ENCODE measurements at regions not wholly inside any gene's neighbourhood (a gene's known extent, or its start where the extent isn't known, plus 50 kb on each side); places are given as distances from the start of the nearest gene placed in this dataset.

GRCh38 chr13:90984756-90985155, 362.7 kb upstream of the MIR17HG start:
- no peak overlapping the region for H4K12ac ChIP-seq (ENCODE audit: low read depth, low read length)
- no peak overlapping the region for H2AFZ ChIP-seq (ENCODE audit: insufficient read depth, low read length, poor library complexity)
- H2BK12ac ChIP-seq (ENCODE audit: low read length) = no peak overlapping the region
- no peak overlapping the region for H4K91ac ChIP-seq (ENCODE audit: low read depth, low read length)
- H3K79me1 ChIP-seq (ENCODE audit: low read length) = no peaks in the 10 kb centered on the region
- H3K9me3 ChIP-seq (ENCODE audit: insufficient read depth, low read depth, low read length) = no peaks in the 10 kb centered on the region
- no peak overlapping the region for H2AK5ac ChIP-seq (ENCODE audit: low read length)
- H3K4me2 ChIP-seq (ENCODE audit: low read length) = no peak overlapping the region
- no peak overlapping the region for H3K14ac ChIP-seq (ENCODE audit: low read length)
- H3K36me3 ChIP-seq (ENCODE audit: control insufficient read depth in 1 of 2, insufficient read depth in 2 of 2, low read length in 2 of 2) = no peaks in the 10 kb centered on the region
- no peak overlapping the region for H3K4ac ChIP-seq (ENCODE audit: low read depth, low read length)
- DNase-seq = no peak
- no peak overlapping the region for H2BK120ac ChIP-seq (ENCODE audit: insufficient read depth, low read length, poor library complexity)
- H3K23ac ChIP-seq (ENCODE audit: low read length) = no peak overlapping the region
- no peak overlapping the region for H3K18ac ChIP-seq (ENCODE audit: low read length)
- H3K4me3 ChIP-seq (ENCODE audit: low read depth, low read length) = no peak overlapping the region
- no peaks in the 10 kb centered on the region for H3K27me3 ChIP-seq (ENCODE audit: insufficient read depth, low read length)
- WGBS (ENCODE audit: extremely low coverage, insufficient coverage, insufficient read length) = no CpG with 5 or more reads among the region's 6 CpGs
- no peak overlapping the region for H3K9ac ChIP-seq (ENCODE audit: low read length)
- H3K27ac ChIP-seq (ENCODE audit: low read depth, low read length) = no peak overlapping the region
- H2BK5ac ChIP-seq (ENCODE audit: low read depth, low read length, poor library complexity) = no peak overlapping the region
- H4K8ac ChIP-seq (ENCODE audit: low read depth, low read length) = no peak overlapping the region
- no peaks in the 10 kb centered on the region for H3K79me2 ChIP-seq (ENCODE audit: control insufficient read depth, insufficient read depth, low read length, poor library complexity)
- no peaks in the 10 kb centered on the region for H3K4me1 ChIP-seq (ENCODE audit: control insufficient read depth in 1 of 2, insufficient read depth in 2 of 2, low read length in 2 of 2)

DNA sequence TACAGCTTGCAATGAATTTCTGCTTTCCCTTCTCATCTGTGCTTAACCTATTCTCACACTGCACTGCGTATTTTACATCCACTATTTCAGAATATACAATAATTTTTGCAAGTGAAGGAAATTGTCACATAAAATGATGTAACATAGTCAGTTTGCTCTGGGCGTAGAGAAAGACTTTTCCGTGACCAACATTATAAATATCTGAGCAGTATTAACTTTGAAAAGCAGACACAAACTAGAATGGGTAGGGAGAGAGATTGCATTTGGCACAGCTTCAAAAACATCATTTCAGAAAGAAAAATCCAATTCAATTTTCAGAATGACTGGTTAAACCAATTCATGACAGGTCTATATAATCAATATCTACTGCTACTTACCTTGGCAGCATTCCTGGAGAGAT, 352.5 kb upstream of the MIR17HG start:
- Histone ChIP-seq H4K12ac (ENCODE audit: low read depth, low read length) (no peak overlapping the region), H3K4me1 (ENCODE audit: control insufficient read depth in 1 of 2, insufficient read depth in 2 of 2, low read length in 2 of 2) (no peaks in the 10 kb centered on the region), H4K91ac (ENCODE audit: low read depth, low read length) (no peak overlapping the region), H3K4me3 (ENCODE audit: low read depth, low read length) (no peak overlapping the region), H2BK12ac (ENCODE audit: low read length) (no peak overlapping the region), H3K4ac (ENCODE audit: low read depth, low read length) (no peak overlapping the region), H3K79me1 (ENCODE audit: low read length) (no peaks in the 10 kb centered on the region), H3K18ac (ENCODE audit: low read length) (no peak overlapping the region), H3K9ac (ENCODE audit: low read length) (no peak overlapping the region), H3K9me3 (ENCODE audit: insufficient read depth, low read depth, low read length) (no peaks in the 10 kb centered on the region), H3K79me2 (ENCODE audit: control insufficient read depth, insufficient read depth, low read length, poor library complexity) (no peaks in the 10 kb centered on the region), H4K8ac (ENCODE audit: low read depth, low read length) (no peak overlapping the region), H3K36me3 (ENCODE audit: control insufficient read depth in 1 of 2, insufficient read depth in 2 of 2, low read length in 2 of 2) (no peaks in the 10 kb centered on the region), H3K27me3 (ENCODE audit: insufficient read depth, low read length) (no peaks in the 10 kb centered on the region), H3K27ac (ENCODE audit: low read depth, low read length) (no peak overlapping the region), H3K14ac (ENCODE audit: low read length) (no peak overlapping the region), H3K23ac (ENCODE audit: low read length) (no peak overlapping the region), H2BK5ac (ENCODE audit: low read depth, low read length, poor library complexity) (no peak overlapping the region), H3K4me2 (ENCODE audit: low read length) (no peak overlapping the region), H2BK120ac (ENCODE audit: insufficient read depth, low read length, poor library complexity) (no peak overlapping the region), H2AK5ac (ENCODE audit: low read length) (no peak overlapping the region), H2AFZ (ENCODE audit: insufficient read depth, low read length, poor library complexity) (no peak overlapping the region)
- DNase-seq = no peak
- WGBS (ENCODE audit: extremely low coverage, insufficient coverage, insufficient read length) = no CpG with 5 or more reads among the region's 3 CpGs

DNA sequence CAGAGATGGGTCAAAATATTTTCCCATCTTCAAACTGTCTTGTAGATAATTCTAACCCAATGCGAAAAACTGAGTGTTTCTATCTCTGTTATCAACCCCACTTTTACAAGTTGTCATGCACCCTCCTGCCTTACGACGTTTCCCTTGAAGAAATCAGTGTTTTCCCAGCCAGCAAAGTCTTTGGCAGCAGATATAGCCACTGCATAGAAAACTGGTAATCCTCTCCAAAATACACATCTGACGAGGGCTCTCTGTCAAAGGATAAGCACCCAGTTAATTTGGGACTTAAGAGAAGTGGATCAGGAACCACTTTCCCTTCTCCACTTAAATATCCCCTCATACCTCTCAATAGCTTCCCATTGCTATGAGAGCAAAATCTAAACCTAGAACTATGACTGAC, 351.9 kb upstream of the MIR17HG start:
- Histone ChIP-seq H2BK12ac (ENCODE audit: low read length) (no peak overlapping the region), H3K27ac (ENCODE audit: low read depth, low read length) (no peak overlapping the region)
- WGBS (ENCODE audit: extremely low coverage, insufficient coverage, insufficient read length) = no CpG with 5 or more reads among the region's 4 CpGs

DNA sequence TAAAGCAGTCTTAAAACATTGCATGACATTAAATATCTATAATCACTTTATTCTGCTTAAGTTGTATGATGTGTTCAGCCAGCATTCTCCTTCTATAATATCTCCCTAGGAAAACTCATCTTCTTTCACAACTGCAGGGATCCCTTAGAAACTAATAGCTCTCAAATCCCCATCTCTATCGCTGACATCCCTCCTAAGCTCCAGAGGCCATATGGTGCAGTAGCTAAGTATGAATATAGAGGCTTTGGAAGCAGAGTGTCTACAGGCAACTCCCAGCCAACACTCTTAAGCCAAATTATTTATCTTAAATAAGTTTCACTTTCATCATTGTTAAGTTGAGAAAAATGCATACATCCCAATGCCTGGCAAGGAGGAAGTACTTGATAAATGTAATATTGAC, 349.5 kb upstream of the MIR17HG start:
- no peak overlapping the region for H4K8ac ChIP-seq (ENCODE audit: low read depth, low read length)

More for the DNA sequence above, 351.9 kb upstream of the MIR17HG start:
- Histone ChIP-seq H2AFZ (ENCODE audit: insufficient read depth, low read length, poor library complexity) (no peak overlapping the region), H2BK5ac (ENCODE audit: low read depth, low read length, poor library complexity) (no peak overlapping the region), H2AK5ac (ENCODE audit: low read length) (no peak overlapping the region), H3K36me3 (ENCODE audit: control insufficient read depth in 1 of 2, insufficient read depth in 2 of 2, low read length in 2 of 2) (no peaks in the 10 kb centered on the region), H3K14ac (ENCODE audit: low read length) (no peak overlapping the region), H3K27me3 (ENCODE audit: insufficient read depth, low read length) (no peaks in the 10 kb centered on the region), H3K23ac (ENCODE audit: low read length) (no peak overlapping the region), H3K79me2 (ENCODE audit: control insufficient read depth, insufficient read depth, low read length, poor library complexity) (no peaks in the 10 kb centered on the region), H4K12ac (ENCODE audit: low read depth, low read length) (no peak overlapping the region), H3K9ac (ENCODE audit: low read length) (no peak overlapping the region), H4K91ac (ENCODE audit: low read depth, low read length) (no peak overlapping the region), H3K9me3 (ENCODE audit: insufficient read depth, low read depth, low read length) (no peaks in the 10 kb centered on the region), H4K8ac (ENCODE audit: low read depth, low read length) (no peak overlapping the region), H2BK120ac (ENCODE audit: insufficient read depth, low read length, poor library complexity) (no peak overlapping the region), H3K4me1 (ENCODE audit: control insufficient read depth in 1 of 2, insufficient read depth in 2 of 2, low read length in 2 of 2) (no peaks in the 10 kb centered on the region), H3K4me3 (ENCODE audit: low read depth, low read length) (no peak overlapping the region), H3K4me2 (ENCODE audit: low read length) (no peak overlapping the region), H3K79me1 (ENCODE audit: low read length) (no peaks in the 10 kb centered on the region), H3K18ac (ENCODE audit: low read length) (no peak overlapping the region), H3K4ac (ENCODE audit: low read depth, low read length) (no peak overlapping the region)
- DNase-seq = no peak

More for the DNA sequence above, 349.5 kb upstream of the MIR17HG start:
- Histone ChIP-seq H3K18ac (ENCODE audit: low read length) (no peak overlapping the region), H3K4me2 (ENCODE audit: low read length) (no peak overlapping the region), H2BK120ac (ENCODE audit: insufficient read depth, low read length, poor library complexity) (no peak overlapping the region), H4K91ac (ENCODE audit: low read depth, low read length) (no peak overlapping the region), H3K36me3 (ENCODE audit: control insufficient read depth in 1 of 2, insufficient read depth in 2 of 2, low read length in 2 of 2) (no peaks in the 10 kb centered on the region), H2BK5ac (ENCODE audit: low read depth, low read length, poor library complexity) (no peak overlapping the region), H3K27me3 (ENCODE audit: insufficient read depth, low read length) (no peaks in the 10 kb centered on the region), H3K79me1 (ENCODE audit: low read length) (no peaks in the 10 kb centered on the region), H2BK12ac (ENCODE audit: low read length) (no peak overlapping the region), H3K4me3 (ENCODE audit: low read depth, low read length) (no peak overlapping the region), H3K27ac (ENCODE audit: low read depth, low read length) (no peak overlapping the region), H3K14ac (ENCODE audit: low read length) (no peak overlapping the region), H2AFZ (ENCODE audit: insufficient read depth, low read length, poor library complexity) (no peak overlapping the region), H3K4me1 (ENCODE audit: control insufficient read depth in 1 of 2, insufficient read depth in 2 of 2, low read length in 2 of 2) (no peaks in the 10 kb centered on the region), H3K4ac (ENCODE audit: low read depth, low read length) (no peak overlapping the region), H2AK5ac (ENCODE audit: low read length) (no peak overlapping the region), H4K12ac (ENCODE audit: low read depth, low read length) (no peak overlapping the region), H3K9ac (ENCODE audit: low read length) (no peak overlapping the region), H3K9me3 (ENCODE audit: insufficient read depth, low read depth, low read length) (no peaks in the 10 kb centered on the region), H3K23ac (ENCODE audit: low read length) (no peak overlapping the region), H3K79me2 (ENCODE audit: control insufficient read depth, insufficient read depth, low read length, poor library complexity) (no peaks in the 10 kb centered on the region)
- WGBS (ENCODE audit: extremely low coverage, insufficient coverage, insufficient read length) = no CpG with 5 or more reads among the region's 1 CpG
- DNase-seq = no peak

Data from trophoblast cell (in vitro differentiated cells and primary cell).